HG03520 (cell line): ENCODE measurements at regions not wholly inside any gene's neighbourhood (a gene's known extent, or its start where the extent isn't known, plus 50 kb on each side); places are given as distances from the start of the nearest gene placed in this dataset.
"Not testable (repeated sequence)": the region's sequence is repeated elsewhere in the genome, so short reads cannot be mapped to it uniquely, and the experiment has no call there.

Experiments
- ATAC-seq: cut with Tn5 transposase; IDR thresholded peaks from one replicate; pipeline ENCODE4 v1.9.1; 2021; ENCODE audit warnings: mild to moderate bottlenecking, moderate library complexity; ENCODE audit not compliant: unreplicated experiment

- not testable (repeated sequence) for ATAC-seq
Observed at GRCh38 chr15:44848859-44849258, 107.6 kb upstream of the TERB2 start.

- ATAC-seq: not testable (repeated sequence)
Observed at GRCh38 chr15:44849701-44850403, 106.6 kb upstream of the TERB2 start.

GRCh38 chr15:44853304-44853950 is 103.1 kb upstream of the TERB2 start:
- not testable (repeated sequence) for ATAC-seq

GRCh38 chr15:44854696-44855095 is 101.8 kb upstream of the TERB2 start:
- not testable (repeated sequence) for ATAC-seq

GRCh38 chr15:44856284-44856683 is 100.2 kb upstream of the TERB2 start:
- not testable (repeated sequence) for ATAC-seq

- not testable (repeated sequence) for ATAC-seq
Observed at GRCh38 chr15:44857164-44857710, 99.2 kb upstream of the TERB2 start.

- not testable (repeated sequence) for ATAC-seq
Observed at GRCh38 chr15:44859088-44859487, 97.4 kb upstream of the TERB2 start.

GRCh38 chr15:44860168-44860567 is 96.3 kb upstream of the TERB2 start:
- ATAC-seq: not testable (repeated sequence)

GRCh38 chr15:44861439-44861910 is 95.0 kb upstream of the TERB2 start:
- no peak for ATAC-seq

- no peak for ATAC-seq
Observed at GRCh38 chr15:44861917-44862316, 94.6 kb upstream of the TERB2 start.

- ATAC-seq: not testable (repeated sequence)
Observed at GRCh38 chr15:44862866-44863265, 93.6 kb upstream of the TERB2 start.

GRCh38 chr15:44868100-44868499 is 88.4 kb upstream of the TERB2 start:
- ATAC-seq: not testable (repeated sequence)

GRCh38 chr15:44870125-44870524 is 86.4 kb upstream of the TERB2 start:
- not testable (repeated sequence) for ATAC-seq

- no peak for ATAC-seq
Observed at GRCh38 chr15:44873103-44873502, 83.4 kb upstream of the TERB2 start.

GRCh38 chr15:44879066-44879465 is 77.4 kb upstream of the TERB2 start:
- no peak for ATAC-seq

- ATAC-seq: peak; percentile 68
Observed at GRCh38 chr15:44882499-44882968, 74.0 kb upstream of the TERB2 start.

- ATAC-seq: no peak
Observed at GRCh38 chr15:44883199-44883877, 73.1 kb upstream of the TERB2 start.

GRCh38 chr15:44898890-44899651 is 57.4 kb upstream of the TERB2 start:
- not testable (repeated sequence) for ATAC-seq

GRCh38 chr15:44899775-44900174 is 56.7 kb upstream of the TERB2 start:
- not testable (repeated sequence) for ATAC-seq

- ATAC-seq: not testable (repeated sequence)
Observed at GRCh38 chr15:44900796-44901195, 55.7 kb upstream of the TERB2 start.
